ENCODE measurements at regions not wholly inside any gene's neighbourhood (a gene's known extent, or its start where the extent isn't known, plus 50 kb on each side); places are given as distances from the start of the nearest gene placed in this dataset.

GRCh38 chr11:116642902-116643301, 129.9 kb downstream of the BUD13 start:
- intact Hi-C loops (cut with micrococcal nuclease), result no loop called here

GRCh38 chr11:116642481-116642880, 130.3 kb downstream of the BUD13 start:
- Mint-ChIP-seq H3K4me3 (no peak overlapping the region), H3K36me3 (no peaks in the 10 kb centered on the region), H3K27me3 (ENCODE audit: low read depth in 3 of 3) (peaks cover 0 to 4% (median 2%) of the 10 kb centered on the region in 3 donors), H3K27ac (no peak overlapping the region), H3K9me3 (peaks cover 0 to 2% (median 0%) of the 10 kb centered on the region in 7 donors), H3K4me1 (no peaks in the 10 kb centered on the region)
- no peak for DNase-seq
- H3K4me2 ChIP-seq (replicated peaks; ENCODE audit: extremely low read depth, low read length, poor library complexity, severe bottlenecking), result no peak overlapping the region
- no peaks in the 10 kb centered on the region for H4K20me1 ChIP-seq (ENCODE audit: insufficient read depth, low read length)
- no peak overlapping the region for H2AFZ ChIP-seq (ENCODE audit: insufficient read depth, low read depth, low read length, poor library complexity, severe bottlenecking)
- intact Hi-C loops (cut with micrococcal nuclease), result no loop called here
- H3K79me2 ChIP-seq (ENCODE audit: insufficient read depth, low read length), result no peaks in the 10 kb centered on the region
- no peak overlapping the region for H3K9ac ChIP-seq (ENCODE audit: insufficient read depth, low read length, poor library complexity, severe bottlenecking)
- H3K9me3 ChIP-seq (replicated peaks in 1 of 2; ENCODE audit: control insufficient read depth in 1 of 2, insufficient read depth in 1 of 2, low read length in 2 of 2), result no peaks in the 10 kb centered on the region
- no peak for TF ChIP-seq CTCF (IDR thresholded peaks at IDR 0.05)
- no peaks in the 10 kb centered on the region for H3K4me1 ChIP-seq (ENCODE audit: control insufficient read depth in 1 of 2, insufficient read depth in 2 of 2, low read length in 2 of 2)
- no CpG with 5 or more reads among the region's 1 CpG for WGBS (ENCODE audit: insufficient coverage)
- H3K27me3 ChIP-seq (ENCODE audit: control insufficient read depth in 2 of 2, insufficient read depth in 2 of 2, low read length in 2 of 2), result no peaks in the 10 kb centered on the region
- H3K27ac ChIP-seq (ENCODE audit: low read depth in 1 of 2, low read length in 2 of 2), result no peak overlapping the region
- H3K4me3 ChIP-seq (replicated peaks in 1 of 3; ENCODE audit: low read depth in 2 of 3, low read length in 3 of 3), result no peak overlapping the region
- no peaks in the 10 kb centered on the region for H3K36me3 ChIP-seq (replicated peaks in 1 of 2; ENCODE audit: control insufficient read depth in 1 of 2, insufficient read depth in 2 of 2, low read length in 2 of 2)

More at GRCh38 chr11:116642902-116643301, 129.9 kb downstream of the BUD13 start:
- Histone ChIP-seq H3K36me3 (replicated peaks in 1 of 2; ENCODE audit: control insufficient read depth in 1 of 2, insufficient read depth in 2 of 2, low read length in 2 of 2) (no peaks in the 10 kb centered on the region), H2AFZ (ENCODE audit: insufficient read depth, low read depth, low read length, poor library complexity, severe bottlenecking) (no peak overlapping the region), H3K4me1 (ENCODE audit: control insufficient read depth in 1 of 2, insufficient read depth in 2 of 2, low read length in 2 of 2) (no peaks in the 10 kb centered on the region), H3K9me3 (replicated peaks in 1 of 2; ENCODE audit: control insufficient read depth in 1 of 2, insufficient read depth in 1 of 2, low read length in 2 of 2) (no peaks in the 10 kb centered on the region), H3K4me3 (replicated peaks in 1 of 3; ENCODE audit: low read depth in 2 of 3, low read length in 3 of 3) (no peak overlapping the region), H3K27me3 (ENCODE audit: control insufficient read depth in 2 of 2, insufficient read depth in 2 of 2, low read length in 2 of 2) (no peaks in the 10 kb centered on the region), H3K79me2 (ENCODE audit: insufficient read depth, low read length) (no peaks in the 10 kb centered on the region), H3K9ac (ENCODE audit: insufficient read depth, low read length, poor library complexity, severe bottlenecking) (no peak overlapping the region), H3K27ac (ENCODE audit: low read depth in 1 of 2, low read length in 2 of 2) (no peak overlapping the region), H4K20me1 (ENCODE audit: insufficient read depth, low read length) (no peaks in the 10 kb centered on the region), H3K4me2 (replicated peaks; ENCODE audit: extremely low read depth, low read length, poor library complexity, severe bottlenecking) (no peak overlapping the region)
- H3K4me1 Mint-ChIP-seq, result no peaks in the 10 kb centered on the region
- no peak for TF ChIP-seq CTCF (IDR thresholded peaks at IDR 0.05)
- H3K27me3 Mint-ChIP-seq (ENCODE audit: low read depth in 3 of 3), result peaks cover 0 to 5% (median 2%) of the 10 kb centered on the region in 3 donors
- H3K36me3 Mint-ChIP-seq, result no peaks in the 10 kb centered on the region
- H3K9me3 Mint-ChIP-seq, result peaks cover 0 to 2% (median 0%) of the 10 kb centered on the region in 7 donors
- no peak overlapping the region for H3K4me3 Mint-ChIP-seq
- no peak for DNase-seq
- no peak overlapping the region for H3K27ac Mint-ChIP-seq

Measured in CD14-positive monocyte (primary cell).